ENCODE measurements at regions not wholly inside any gene's neighbourhood (a gene's known extent, or its start where the extent isn't known, plus 50 kb on each side); places are given as distances from the start of the nearest gene placed in this dataset.

DNA sequence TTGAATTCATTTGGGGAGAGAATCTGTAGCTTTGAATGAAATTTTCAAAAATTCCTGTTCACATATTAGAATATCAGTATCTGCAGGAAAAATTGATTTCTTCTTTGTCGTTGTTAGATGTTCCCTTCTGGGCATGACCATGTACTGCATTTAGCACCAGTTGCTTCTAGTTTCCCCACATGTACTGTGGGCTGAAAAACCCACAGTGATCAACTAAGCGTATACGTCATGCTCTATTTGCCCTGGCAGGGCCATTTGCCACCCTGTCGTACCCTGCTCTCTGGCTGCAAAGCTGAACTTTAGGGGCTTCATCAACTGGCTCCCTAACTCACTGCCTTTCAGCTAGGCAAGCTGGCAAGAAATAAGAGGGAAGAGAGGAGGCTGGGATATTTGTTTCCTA is 340.7 kb upstream of the TSHZ2 start:
- TF ChIP-seq, protein P1, sequence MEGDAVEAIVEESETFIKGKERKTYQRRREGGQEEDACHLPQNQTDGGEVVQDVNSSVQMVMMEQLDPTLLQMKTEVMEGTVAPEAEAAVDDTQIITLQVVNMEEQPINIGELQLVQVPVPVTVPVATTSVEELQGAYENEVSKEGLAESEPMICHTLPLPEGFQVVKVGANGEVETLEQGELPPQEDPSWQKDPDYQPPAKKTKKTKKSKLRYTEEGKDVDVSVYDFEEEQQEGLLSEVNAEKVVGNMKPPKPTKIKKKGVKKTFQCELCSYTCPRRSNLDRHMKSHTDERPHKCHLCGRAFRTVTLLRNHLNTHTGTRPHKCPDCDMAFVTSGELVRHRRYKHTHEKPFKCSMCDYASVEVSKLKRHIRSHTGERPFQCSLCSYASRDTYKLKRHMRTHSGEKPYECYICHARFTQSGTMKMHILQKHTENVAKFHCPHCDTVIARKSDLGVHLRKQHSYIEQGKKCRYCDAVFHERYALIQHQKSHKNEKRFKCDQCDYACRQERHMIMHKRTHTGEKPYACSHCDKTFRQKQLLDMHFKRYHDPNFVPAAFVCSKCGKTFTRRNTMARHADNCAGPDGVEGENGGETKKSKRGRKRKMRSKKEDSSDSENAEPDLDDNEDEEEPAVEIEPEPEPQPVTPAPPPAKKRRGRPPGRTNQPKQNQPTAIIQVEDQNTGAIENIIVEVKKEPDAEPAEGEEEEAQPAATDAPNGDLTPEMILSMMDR (IDR thresholded peaks at IDR 0.05; ENCODE audit: borderline replicate concordance, extremely low read depth, low read length, poor library complexity, severe bottlenecking), result no peak
- no peak for TF ChIP-seq EZH2 (IDR thresholded peaks at IDR 0.05; ENCODE audit: borderline replicate concordance, low read depth, low read length, severe bottlenecking)
